ENCODE measurements at regions not wholly inside any gene's neighbourhood (a gene's known extent, or its start where the extent isn't known, plus 50 kb on each side); places are given as distances from the start of the nearest gene placed in this dataset.

DNA sequence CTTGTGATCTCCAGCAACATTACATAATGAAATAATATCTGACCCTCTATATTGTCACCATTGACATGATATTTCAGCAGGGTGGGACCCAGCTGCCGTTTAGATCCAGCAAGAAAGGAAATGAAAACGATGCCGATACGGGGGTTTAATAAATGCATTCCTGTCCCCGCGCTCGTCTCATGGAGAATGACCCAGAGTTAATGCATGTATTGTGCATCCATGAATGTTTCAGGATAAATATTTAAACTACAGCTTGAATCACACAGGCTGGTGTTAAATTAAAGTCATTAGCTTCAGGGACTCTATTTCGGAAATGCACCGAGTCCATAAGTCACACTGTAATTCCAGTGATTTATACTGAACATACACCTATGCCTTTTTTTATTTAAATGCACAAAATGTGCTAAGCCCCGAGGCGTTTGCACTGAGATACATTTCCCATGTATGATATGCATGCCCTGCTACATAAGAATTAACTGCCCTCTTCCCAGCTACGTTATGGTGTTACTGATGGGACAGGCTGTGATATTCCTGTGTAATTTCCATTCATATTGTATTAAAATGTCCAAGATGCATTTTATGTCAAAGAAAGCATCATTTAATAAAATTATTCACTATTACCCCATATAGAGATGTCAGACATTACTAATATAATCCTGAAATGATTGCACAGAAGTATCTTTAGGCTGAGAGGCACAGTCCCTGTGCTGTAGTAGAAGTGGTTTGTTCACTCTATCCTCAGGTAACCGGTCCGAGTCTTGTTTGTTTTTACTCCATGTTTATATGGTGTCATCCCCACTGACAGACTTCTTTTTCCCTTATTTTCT lies 109.3 kb upstream of the ZNF516 start:
- TF ChIP-seq, protein P1, sequence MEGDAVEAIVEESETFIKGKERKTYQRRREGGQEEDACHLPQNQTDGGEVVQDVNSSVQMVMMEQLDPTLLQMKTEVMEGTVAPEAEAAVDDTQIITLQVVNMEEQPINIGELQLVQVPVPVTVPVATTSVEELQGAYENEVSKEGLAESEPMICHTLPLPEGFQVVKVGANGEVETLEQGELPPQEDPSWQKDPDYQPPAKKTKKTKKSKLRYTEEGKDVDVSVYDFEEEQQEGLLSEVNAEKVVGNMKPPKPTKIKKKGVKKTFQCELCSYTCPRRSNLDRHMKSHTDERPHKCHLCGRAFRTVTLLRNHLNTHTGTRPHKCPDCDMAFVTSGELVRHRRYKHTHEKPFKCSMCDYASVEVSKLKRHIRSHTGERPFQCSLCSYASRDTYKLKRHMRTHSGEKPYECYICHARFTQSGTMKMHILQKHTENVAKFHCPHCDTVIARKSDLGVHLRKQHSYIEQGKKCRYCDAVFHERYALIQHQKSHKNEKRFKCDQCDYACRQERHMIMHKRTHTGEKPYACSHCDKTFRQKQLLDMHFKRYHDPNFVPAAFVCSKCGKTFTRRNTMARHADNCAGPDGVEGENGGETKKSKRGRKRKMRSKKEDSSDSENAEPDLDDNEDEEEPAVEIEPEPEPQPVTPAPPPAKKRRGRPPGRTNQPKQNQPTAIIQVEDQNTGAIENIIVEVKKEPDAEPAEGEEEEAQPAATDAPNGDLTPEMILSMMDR (IDR thresholded peaks at IDR 0.05), result no peak
- no peak for TF ChIP-seq POLR2A (IDR thresholded peaks at IDR 0.05)

Data from Peyer's patch (tissue), 4 donors.